GM18909 (cell line): ENCODE measurements at regions not wholly inside any gene's neighbourhood (a gene's known extent, or its start where the extent isn't known, plus 50 kb on each side); places are given as distances from the start of the nearest gene placed in this dataset.
"Not testable (repeated sequence)": the region's sequence is repeated elsewhere in the genome, so short reads cannot be mapped to it uniquely, and the experiment has no call there.

Experiments
- ATAC-seq: cut with Tn5 transposase; IDR thresholded peaks from one replicate; pipeline ENCODE4 v1.9.1; 2021; ENCODE audit warnings: mild to moderate bottlenecking; ENCODE audit not compliant: unreplicated experiment, poor library complexity

DNA sequence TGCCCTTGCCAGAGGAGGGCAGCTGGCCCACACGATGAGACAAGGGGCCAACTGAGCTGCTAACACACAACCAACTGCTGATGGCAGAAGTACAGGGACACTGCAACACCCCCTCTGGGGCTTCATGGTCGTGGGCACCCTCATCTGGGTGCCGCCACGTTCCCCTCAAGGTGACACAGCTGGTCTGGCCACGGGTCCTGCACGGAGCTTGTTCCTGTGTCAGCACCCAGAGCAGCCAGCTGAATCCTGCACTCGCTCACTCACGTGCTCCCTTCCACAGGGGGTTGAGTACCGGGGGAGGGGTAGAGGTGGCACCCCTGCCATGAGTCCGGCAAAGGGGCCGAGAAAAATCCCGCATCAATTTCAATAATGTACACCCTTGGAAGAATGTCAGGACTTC, 1319.1 kb downstream of the REEP3 start:
- ATAC-seq, result no peak

DNA sequence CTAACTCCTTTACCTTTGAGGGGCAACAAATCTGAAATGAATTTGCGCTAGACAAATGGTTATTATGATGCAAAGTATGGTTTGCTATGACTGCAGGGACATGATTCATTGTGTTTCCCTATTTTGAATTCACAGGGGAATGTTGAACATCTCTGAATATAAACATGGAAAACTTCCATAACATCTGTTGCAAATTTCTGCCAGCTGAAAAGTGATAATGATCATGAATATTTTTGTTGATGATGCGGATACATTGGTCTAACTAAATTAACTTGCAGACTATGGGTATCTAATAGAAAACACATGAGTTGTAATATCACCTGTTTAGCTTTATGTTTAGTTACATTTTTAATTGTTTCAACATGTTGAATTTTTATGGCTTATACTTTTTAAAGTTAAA, 1325.5 kb downstream of the REEP3 start:
- no peak for ATAC-seq

DNA sequence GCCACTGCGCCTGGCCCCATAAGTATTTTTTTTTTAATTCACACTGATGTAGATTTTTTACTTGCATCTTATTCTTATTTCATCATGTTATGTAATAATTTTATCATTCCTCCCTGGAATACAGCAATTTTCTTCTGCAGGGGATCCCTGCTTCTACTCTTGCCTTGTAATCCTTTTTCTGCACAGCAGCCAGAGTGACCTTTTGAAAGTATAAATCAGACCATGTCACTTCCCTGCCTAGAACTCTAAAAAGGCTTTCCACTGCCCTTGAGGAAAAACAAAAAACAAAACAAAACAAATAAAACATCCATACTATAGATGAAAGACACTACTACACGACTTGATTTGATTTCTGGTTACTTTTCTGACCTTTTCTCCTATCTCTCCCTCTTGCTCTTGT, 1334.7 kb downstream of the REEP3 start:
- no peak for ATAC-seq

DNA sequence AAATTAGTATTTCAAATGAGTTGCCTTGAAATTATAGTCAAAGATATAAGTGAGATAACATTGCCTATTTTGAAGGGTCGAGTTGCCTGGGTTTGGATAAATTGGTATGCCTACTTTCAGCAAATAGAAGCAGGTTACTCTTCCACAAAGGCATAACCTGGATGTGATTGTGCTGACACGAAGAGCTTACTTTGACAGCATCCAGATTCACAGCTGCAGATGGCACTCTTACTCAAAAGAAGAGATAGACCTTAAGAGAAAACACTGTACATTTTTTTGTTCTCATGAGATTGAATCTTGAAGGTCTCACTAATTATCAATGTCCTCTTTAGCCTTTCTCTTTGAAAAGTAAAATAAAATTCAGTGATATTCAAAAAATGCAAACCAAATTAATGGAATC, 1338.7 kb downstream of the REEP3 start:
- no peak for ATAC-seq

DNA sequence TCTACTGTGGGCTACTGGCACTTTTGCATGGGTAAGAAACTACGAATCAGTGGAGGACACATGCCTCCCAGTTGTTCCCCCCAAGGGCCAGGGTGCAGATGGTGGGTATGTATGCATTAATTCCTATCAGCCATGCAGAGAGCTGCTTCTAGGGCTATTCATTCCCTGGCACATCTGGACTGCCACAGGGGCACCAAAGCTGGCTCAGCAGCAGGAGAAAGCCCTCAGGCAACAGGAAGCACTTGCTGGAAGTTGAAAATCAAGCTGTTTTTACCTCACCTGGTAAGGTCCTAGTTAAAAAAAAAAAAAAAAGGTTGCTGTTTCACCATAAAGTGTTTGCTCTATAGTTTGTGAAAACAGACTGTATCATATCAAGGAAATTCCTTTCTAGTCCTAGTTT, 1342.6 kb downstream of the REEP3 start:
- ATAC-seq, result no peak

DNA sequence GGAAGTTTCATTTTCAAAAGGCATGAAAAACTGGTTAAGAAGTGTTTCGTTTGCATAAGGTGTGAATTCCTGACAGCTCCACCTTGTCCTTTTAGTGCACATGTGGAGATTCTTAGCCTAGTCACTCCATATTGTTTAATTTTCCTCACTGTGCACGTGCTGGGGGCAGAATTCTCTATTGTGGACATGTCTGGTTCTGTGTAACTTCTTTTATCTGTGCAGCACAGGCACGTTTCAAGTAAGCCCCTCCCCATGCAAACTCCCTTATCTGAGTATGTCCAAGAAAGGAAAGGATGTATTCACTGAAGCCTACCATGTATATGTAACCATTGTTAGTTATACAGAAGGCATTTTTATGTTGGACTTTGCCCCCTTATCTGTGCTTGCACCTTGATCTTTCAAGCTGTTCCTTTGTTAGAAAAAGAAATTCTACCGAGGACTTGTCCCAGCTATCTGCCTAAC, 1346.3 kb downstream of the REEP3 start:
- ATAC-seq, result no peak

DNA sequence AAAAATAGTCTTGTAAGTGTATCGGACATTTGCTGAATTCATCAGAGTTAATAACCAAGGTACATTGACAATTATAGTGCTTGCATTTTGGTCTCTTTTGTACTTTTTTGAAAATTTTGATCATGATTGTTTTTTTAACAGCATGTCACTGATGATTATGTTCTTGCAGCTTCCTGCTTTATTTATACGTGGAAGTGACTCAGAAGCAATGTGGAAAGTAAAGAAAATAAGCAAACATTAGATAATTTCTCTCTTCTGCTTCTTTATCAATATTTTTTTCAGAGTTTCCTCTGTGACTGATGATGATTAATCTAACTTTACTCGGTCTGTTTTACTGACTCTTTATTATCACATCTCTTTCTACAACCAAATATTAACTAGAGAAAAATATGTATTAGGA, 1351.9 kb downstream of the REEP3 start:
- no peak for ATAC-seq

DNA sequence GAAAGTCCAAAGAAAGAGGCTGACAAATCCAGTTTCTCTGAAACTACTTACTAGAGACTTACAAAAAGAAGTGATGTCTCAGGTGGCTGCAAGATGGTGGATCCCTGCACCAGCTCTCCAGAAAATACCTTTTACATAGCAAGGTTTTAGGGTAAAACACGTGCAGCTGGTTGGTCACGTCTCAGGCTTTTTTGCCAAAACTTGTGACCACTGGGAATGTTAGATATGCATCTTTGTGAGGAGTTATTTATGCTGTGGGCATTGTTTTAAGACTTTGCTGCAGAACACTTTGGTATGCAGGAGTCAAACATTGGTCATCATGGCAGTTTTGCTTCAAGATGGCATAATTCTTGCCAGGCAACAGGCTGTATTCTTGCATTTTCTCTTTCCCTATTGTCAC, 1352.8 kb downstream of the REEP3 start:
- ATAC-seq, result no peak

DNA sequence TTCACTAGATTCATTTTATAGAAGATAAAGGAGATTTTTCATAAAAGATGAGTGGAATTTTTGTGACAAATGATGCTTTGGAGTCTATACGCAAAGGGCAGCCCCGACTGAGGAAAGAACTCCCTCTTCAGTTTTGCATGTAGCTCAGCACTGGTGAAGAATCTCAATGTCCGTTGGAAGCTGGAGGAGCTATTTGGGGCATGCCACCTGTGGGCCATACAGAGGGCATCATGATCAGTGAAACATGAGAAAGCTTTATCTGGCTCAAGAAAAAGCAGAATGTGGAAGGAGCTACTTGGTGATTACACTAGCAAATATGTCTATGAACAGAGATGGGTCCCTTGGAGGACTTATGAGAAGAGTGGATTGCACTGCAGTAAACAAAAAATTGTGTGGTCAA, 1359.3 kb downstream of the REEP3 start:
- ATAC-seq, result no peak

DNA sequence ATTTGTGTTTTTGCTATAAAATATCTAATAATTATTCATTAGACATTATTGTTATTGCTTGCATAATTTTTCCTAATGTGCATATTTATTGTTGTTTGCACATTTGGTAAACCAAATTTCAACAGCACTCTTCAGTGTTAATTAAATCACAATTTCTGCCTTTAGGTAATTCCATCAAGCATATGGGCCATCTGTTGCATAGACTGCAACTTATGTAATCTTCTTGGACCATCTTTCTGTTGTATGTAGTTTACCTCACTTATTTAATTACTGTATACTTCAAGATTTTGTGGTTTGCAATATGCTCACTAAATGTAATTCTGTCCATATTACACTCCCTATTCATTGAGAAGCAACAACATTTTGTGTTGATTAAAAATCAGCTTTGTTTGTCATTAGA, 1360.1 kb downstream of the REEP3 start:
- ATAC-seq, result no peak

DNA sequence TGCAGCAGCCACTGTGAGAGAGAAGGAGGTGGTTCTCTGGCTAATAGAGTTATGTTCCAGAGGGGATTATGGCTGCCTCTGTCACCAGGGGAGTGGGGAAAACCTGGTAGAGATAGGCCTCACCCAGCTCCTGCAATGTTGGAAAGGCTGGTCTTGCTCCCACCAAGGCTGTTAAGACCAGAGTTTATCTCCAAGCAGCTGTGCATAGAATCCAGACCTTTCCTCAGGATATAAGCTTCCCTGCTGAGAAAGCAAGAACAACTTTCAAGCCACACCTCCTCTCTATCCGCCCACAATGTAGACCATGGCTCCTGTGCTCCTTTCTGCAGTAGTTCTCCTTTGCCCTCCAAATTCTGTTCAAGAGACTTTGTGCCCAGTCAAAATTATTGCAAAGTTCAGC, 1375.4 kb downstream of the REEP3 start:
- no peak for ATAC-seq

DNA sequence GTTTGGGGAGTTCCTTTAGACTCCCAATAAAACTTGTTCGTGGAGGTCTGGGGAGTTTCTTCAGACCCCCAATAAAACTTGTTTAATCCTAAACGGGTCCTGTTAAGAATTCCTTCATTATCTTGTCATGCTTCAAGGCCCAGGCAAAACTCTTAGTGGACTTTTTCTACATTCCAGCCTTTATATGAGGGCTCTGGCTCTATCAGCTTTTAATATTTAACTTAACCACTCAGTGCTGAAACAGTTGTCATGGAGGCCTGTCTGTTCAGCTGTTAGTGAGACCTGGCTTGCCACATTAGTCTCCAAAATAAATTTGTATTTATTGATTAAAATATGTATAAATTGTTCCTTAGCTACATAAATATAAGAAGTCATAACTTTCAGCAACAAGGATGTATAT, 1385.1 kb downstream of the REEP3 start:
- not testable (repeated sequence) for ATAC-seq

DNA sequence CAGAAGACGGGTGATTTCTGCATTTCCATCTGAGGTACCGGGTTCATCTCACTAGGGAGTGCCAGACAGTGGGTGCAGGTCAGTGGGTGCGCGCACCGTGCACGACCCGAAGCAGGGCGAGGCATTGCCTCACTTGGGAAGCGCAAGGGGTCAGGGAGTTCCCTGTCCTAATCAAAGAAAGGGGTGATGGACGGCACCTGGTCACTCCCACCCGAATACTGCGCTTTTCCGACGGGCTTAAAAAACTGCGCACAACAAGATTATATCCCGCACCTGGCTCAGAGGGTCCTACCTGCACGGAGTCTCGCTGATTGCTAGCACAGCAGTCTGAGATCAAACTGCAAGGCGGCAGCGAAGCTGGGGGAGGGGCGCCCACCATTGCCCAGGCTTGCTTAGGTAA, 1403.1 kb downstream of the REEP3 start:
- ATAC-seq, result not testable (repeated sequence)

DNA sequence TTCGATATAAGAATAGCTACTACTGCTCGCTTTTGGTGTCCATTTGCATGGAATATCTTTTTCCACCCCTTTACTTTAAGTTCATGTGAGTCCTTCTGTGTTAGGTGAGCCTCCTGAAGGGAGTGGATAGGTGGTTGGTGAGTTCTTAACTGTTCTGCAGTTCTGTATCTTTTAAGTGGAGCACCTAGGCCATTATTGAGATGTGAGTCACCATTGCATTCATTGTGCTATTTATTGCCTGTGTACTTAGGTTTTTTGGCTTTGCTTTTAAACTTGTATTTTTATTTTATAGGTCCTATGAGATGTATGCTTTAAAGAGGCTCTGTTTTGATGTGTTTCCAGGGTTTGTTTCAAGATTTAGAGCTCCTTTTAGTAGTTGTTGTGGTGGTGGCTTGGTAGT, 1430.8 kb downstream of the REEP3 start:
- ATAC-seq, result no peak

DNA sequence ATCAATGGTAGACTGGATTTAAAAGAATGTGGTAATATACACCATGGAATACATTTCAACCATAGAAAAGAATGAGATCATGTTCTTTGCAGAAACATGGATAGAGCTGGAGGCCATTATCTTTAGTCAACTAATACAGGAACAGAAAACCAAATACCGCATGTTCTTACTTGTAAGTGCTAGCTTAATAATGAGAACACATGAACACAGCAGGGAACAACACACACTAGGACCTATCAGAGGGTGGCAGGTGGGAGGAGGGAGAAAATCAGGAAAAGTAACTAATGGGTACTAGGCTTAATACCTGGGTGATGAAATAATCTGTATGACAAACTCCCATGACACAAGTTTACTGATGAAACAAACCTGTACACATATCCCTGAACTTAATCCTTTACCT, 1435.2 kb downstream of the REEP3 start:
- no peak for ATAC-seq

DNA sequence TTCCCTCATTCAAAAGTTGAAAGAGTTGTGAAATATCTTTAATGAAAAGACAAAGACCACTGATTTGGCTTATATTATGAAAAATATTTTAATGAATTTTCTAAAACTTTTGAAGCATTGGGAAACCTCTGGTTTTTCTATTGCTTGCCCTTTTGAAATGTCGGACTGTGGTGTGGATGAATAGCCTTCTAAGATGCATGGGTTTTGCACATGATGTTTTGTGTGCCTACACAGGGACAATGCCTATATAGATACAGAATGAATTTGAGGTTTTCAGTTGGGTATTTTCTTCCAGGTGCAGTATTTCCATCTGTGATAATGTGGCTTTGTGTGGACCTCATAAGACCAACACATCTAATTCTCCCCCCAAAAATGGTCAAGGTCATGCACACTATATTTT, 1437.9 kb downstream of the REEP3 start:
- ATAC-seq, result no peak

DNA sequence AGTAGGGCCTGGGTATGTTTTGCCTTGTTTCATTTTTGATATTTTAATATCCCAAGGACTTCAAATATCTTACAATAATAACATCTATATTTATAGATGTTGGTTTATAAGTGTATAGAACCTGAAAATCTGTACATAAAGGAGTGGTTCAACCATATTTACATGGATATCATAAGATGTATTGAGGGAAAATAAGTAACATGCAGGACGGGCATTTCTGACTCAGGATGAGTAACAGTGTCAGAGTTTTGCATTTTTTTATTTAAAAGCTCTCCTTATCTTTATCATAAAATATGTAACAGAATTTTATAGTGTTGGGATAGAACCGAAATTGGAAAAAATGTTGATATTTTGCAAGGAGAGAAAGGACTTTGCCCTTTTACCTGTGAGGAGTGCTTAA, 1438.7 kb downstream of the REEP3 start:
- no peak for ATAC-seq

DNA sequence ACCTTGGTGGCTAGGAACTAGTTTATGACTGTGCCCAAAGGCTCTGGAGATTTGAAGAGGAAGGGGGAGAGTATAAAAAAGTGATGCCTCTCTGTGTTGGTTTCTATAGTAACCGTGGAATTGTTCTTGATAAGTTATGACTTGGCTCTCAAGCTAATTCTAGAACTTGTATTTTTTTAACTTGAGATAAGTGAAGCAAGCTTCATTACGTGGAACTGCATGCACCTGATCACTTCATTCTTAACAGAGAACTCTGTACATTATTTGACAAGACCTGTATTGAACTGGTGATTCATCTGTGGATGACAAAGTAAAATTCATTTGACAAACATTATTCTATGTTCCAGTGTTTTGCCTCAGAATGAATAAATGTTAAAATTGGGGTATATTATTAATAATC, 1452.2 kb downstream of the REEP3 start:
- no peak for ATAC-seq

DNA sequence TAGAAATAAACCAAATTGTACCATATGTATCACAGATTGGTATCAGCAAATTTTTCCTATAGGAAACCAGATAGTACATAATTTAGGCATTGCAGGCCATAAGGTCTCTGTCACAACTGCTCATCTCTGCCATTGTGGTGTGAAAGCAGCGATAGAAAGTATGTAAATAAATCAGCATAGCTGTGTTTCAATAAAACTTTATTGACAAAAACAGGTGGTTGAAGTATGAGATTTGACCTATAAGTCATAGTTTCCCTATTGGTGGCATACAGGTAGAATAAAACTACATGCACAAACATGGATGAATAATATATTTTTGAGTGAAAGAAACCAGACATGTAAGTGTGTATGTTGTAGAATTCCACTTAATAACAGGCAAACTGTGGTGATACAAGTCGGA, 1454.9 kb downstream of the REEP3 start:
- ATAC-seq, result no peak

DNA sequence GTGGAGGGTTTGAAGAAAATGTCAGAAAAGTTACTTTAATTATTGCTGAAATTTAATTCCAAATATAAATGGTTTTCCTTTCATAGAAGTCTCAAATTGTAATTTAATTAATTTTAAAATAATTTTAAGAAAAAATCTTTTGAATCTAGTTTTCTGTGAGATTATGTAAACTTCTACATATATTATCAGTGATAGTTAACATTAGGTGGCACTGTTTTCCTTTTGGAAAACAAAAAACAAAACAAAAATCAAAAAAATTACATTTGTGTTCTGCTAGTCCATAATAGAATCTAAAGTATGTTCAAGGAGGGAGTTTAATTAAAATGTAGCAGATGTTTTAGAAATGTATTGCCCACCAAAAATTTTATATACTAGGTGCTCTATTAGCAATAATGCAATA, 1456.7 kb downstream of the REEP3 start:
- ATAC-seq, result no peak

DNA sequence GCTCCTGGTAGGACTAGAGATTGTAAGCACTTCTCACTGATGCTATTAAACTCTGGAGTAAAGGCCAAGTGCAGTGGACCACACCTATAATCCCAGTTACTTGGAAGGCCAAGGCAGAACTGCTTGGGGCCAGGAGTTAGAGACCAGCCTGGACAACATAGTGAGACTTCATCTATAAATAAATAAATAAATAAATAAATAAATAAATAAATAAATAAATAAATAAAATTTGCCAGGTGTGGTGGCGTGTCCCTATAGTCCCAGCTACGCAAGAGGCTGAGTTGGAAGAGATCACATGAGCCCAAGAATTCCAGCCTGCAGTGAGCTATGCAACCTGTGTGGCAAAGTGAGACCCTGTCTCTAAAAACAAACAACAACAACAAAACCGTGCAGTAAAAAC, 1475.7 kb downstream of the REEP3 start:
- ATAC-seq, result no peak

DNA sequence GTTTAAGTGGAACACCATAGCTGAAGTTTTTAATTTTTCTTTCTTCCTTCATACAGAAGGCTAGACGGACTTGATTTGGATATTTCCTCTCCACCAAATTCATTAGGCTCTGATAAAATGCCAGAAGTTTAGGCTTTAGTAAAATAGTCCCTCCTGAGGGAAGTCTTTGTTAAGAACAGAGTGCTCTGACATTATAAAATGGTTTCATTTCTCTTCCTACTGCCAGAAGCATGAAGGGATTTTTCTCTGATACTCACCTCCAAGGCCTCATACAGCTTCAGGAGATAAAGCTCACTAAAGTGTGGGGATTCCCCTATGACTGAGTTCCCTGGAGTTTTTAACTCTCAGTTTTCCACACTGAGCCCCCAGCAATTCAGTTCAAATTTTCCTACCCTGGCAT, 1489.6 kb downstream of the REEP3 start:
- no peak for ATAC-seq

DNA sequence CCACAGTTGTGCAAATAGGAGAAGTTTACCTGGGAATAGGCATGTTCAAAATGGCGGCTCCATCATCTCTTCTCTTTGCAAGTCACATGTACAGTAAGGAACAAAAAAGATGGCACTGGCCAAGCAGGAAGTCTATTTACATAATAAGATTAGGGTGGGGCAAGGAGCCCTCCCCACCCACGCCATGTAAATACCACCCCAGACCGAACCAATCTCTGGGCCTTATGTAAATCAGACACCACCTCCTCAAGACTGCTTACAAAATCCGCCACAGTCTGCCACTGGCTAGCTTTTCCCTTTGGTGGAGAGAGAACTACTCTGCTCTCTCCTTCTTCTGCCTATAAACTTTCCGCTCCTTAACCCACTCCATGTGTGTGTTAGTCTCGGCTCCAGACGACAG, 1496.3 kb downstream of the REEP3 start:
- ATAC-seq, result no peak
